GM19025 (cell line): ENCODE measurements at regions not wholly inside any gene's neighbourhood (a gene's known extent, or its start where the extent isn't known, plus 50 kb on each side); places are given as distances from the start of the nearest gene placed in this dataset.
"Not testable (repeated sequence)": the region's sequence is repeated elsewhere in the genome, so short reads cannot be mapped to it uniquely, and the experiment has no call there.

Experiments used
- ATAC-seq: cut with Tn5 transposase; IDR thresholded peaks from one replicate; pipeline ENCODE4 v1.9.1; 2021; ENCODE audit warnings: mild to moderate bottlenecking, low read depth, moderate library complexity; ENCODE audit not compliant: unreplicated experiment

- no peak for ATAC-seq
Observed at GRCh38 chr9:95592931-95593330, 76.2 kb upstream of the PTCH1 start.

- ATAC-seq, result no peak
Observed at GRCh38 chr9:95588724-95589588, 72.2 kb upstream of the PTCH1 start.

- no peak for ATAC-seq
Observed at GRCh38 chr9:95587021-95587964, 70.5 kb upstream of the PTCH1 start.

- no peak for ATAC-seq
Observed at GRCh38 chr9:95586326-95586725, 69.6 kb upstream of the PTCH1 start.

- ATAC-seq, result no peak
Observed at GRCh38 chr9:95585824-95586223, 69.1 kb upstream of the PTCH1 start.

GRCh38 chr9:95584176-95584575 lies 67.4 kb upstream of the PTCH1 start:
- ATAC-seq, result no peak

GRCh38 chr9:95581900-95582299 lies 65.1 kb upstream of the PTCH1 start:
- no peak for ATAC-seq

GRCh38 chr9:95580812-95581761 lies 64.3 kb upstream of the PTCH1 start:
- ATAC-seq, result no peak

- no peak for ATAC-seq
Observed at GRCh38 chr9:95574866-95575553, 58.2 kb upstream of the PTCH1 start.

GRCh38 chr9:95574176-95574575 lies 57.4 kb upstream of the PTCH1 start:
- no peak for ATAC-seq

GRCh38 chr9:95573463-95573862 lies 56.7 kb upstream of the PTCH1 start:
- no peak for ATAC-seq

GRCh38 chr9:95572381-95573151 lies 55.8 kb upstream of the PTCH1 start:
- ATAC-seq, result no peak

GRCh38 chr9:95570646-95571045 lies 53.9 kb upstream of the PTCH1 start:
- ATAC-seq, result no peak

- ATAC-seq, result no peak
Observed at GRCh38 chr9:95570150-95570549, 53.4 kb upstream of the PTCH1 start.

- not testable (repeated sequence) for ATAC-seq
Observed at GRCh38 chr9:95568735-95569134, 52.0 kb upstream of the PTCH1 start.
